GM23338 (cell line): ENCODE measurements at regions not wholly inside any gene's neighbourhood (a gene's known extent, or its start where the extent isn't known, plus 50 kb on each side); places are given as distances from the start of the nearest gene placed in this dataset.

Experiments used
- ATAC-seq: fragments of 200-7000 bp; cut with Tn5 transposase; 3 replicates; pipeline ENCODE4 v1.9.1; 2020
- DNase-seq: peaks from one replicate; pipeline ENCODE4 v3.0.0-alpha.2; 2015; ENCODE audit warnings: low spot score
- H2AFZ ChIP-seq: fragments of 200-600 bp; sonication (generic); 2 replicates; pipeline ENCODE4 v1.8.0; 2016; ENCODE audit warnings: antibody characterized with exemption, mild to moderate bottlenecking, moderate library complexity
- H3F3A ChIP-seq: fragments of 200-600 bp; sonication (generic); replicated peaks from 2 replicates; pipeline ENCODE4 v1.8.0; 2017; ENCODE audit warnings: antibody characterized with exemption, mixed run types, low read depth
- H3K27ac ChIP-seq: fragments of 200-600 bp; sonication (generic); 2 replicates; pipeline ENCODE4 v1.6.1; 2016; ENCODE audit warnings: low read depth
- H3K27me3 ChIP-seq: fragments of 200-600 bp; sonication (generic); 2 replicates; pipeline ENCODE4 v1.8.0; 2016; ENCODE audit warnings: mild to moderate bottlenecking, mixed run types, moderate library complexity; ENCODE audit not compliant: insufficient read depth
- H3K36me3 ChIP-seq: fragments of 200-600 bp; sonication (generic); 2 replicates; pipeline ENCODE4 v1.8.0; 2016; ENCODE audit warnings: mild to moderate bottlenecking; ENCODE audit not compliant: insufficient read depth
- H3K4me1 ChIP-seq: fragments of 200-600 bp; sonication (generic); 2 replicates; pipeline ENCODE4 v1.8.0; 2016; ENCODE audit warnings: mild to moderate bottlenecking, moderate library complexity; ENCODE audit not compliant: insufficient read depth
- H3K4me2 ChIP-seq: fragments of 200-600 bp; sonication (generic); 2 replicates; pipeline ENCODE4 v1.7.1; 2017; ENCODE audit warnings: mixed run types
- H3K4me3 ChIP-seq: fragments of 200-600 bp; sonication (generic); 2 replicates; pipeline ENCODE4 v1.6.1; 2016; ENCODE audit warnings: mixed run types
- H3K79me2 ChIP-seq: fragments of 200-600 bp; sonication (generic); replicated peaks from 2 replicates; pipeline ENCODE4 v1.8.0; 2017; ENCODE audit warnings: mild to moderate bottlenecking; ENCODE audit not compliant: insufficient read depth
- H3K9me2 ChIP-seq: fragments of 200-600 bp; sonication (generic); 2 replicates; pipeline ENCODE4 v1.8.0; 2017; ENCODE audit not compliant: insufficient read depth
- H4K20me1 ChIP-seq: fragments of 200-600 bp; sonication (generic); replicated peaks from 2 replicates; pipeline ENCODE4 v1.8.0; 2017; ENCODE audit warnings: mild to moderate bottlenecking; ENCODE audit not compliant: insufficient read depth
- H3K27ac Mint-ChIP-seq: 2 replicates; pipeline ENCODE4 v1.8.0; 2020; ENCODE audit warnings: inconsistent platforms, mild to moderate bottlenecking, moderate library complexity, mixed read lengths
- H3K27me3 Mint-ChIP-seq: 3 replicates; pipeline ENCODE4 v1.8.0; 2022; ENCODE audit warnings: low read depth, mild to moderate bottlenecking, moderate library complexity, mixed read lengths, inconsistent platforms; ENCODE audit not compliant: insufficient read depth, poor library complexity
- H3K36me3 Mint-ChIP-seq: 3 replicates; pipeline ENCODE4 v1.8.0; 2021; ENCODE audit warnings: low read depth, mild to moderate bottlenecking, inconsistent platforms, moderate library complexity, mixed read lengths
- H3K4me1 Mint-ChIP-seq: 3 replicates; pipeline ENCODE4 v1.8.0; 2020; ENCODE audit warnings: mild to moderate bottlenecking, inconsistent platforms, mixed read lengths
- H3K4me3 Mint-ChIP-seq: 3 replicates; pipeline ENCODE4 v1.8.0; 2021; ENCODE audit warnings: moderate library complexity, mild to moderate bottlenecking, inconsistent platforms, mixed read lengths
- H3K9me3 Mint-ChIP-seq: 3 replicates; pipeline ENCODE4 v1.8.0; 2020; ENCODE audit warnings: moderate library complexity, mild to moderate bottlenecking, inconsistent platforms, mixed read lengths
- CREB1 ChIP-seq: fragments of 250-450 bp; sonication (Bioruptor Pico); IDR thresholded peaks from 2 replicates; pipeline ENCODE4 v1.5.0; 2020; ENCODE audit warnings: low read depth, mild to moderate bottlenecking, moderate library complexity
- CTCF ChIP-seq, 2 experiments: fragments of 200-600 bp in 1 of 2; sonication (generic) in 1 of 2; conservative IDR thresholded peaks; 2 replicates each; pipeline versions ENCODE4 v1.5.1 to v1.6.1; 2016 to 2017; ENCODE audit warnings: antibody characterized with exemption in 2 of 2, low read depth in 2 of 2, mild to moderate bottlenecking in 2 of 2, moderate library complexity in 1 of 2
- ETS1 ChIP-seq: IDR thresholded peaks from 2 replicates; pipeline ENCODE4 v1.6.1; 2016; ENCODE audit warnings: antibody characterized with exemption
- EZH2 ChIP-seq: fragments of 200-600 bp; sonication (generic); IDR thresholded peaks from one replicate; pipeline ENCODE4 v1.8.0; 2017; ENCODE audit warnings: antibody characterized with exemption, mild to moderate bottlenecking, low read depth; ENCODE audit not compliant: unreplicated experiment
- EZH2phosphoT487 ChIP-seq: fragments of 200-600 bp; sonication (generic); IDR thresholded peaks from one replicate; pipeline ENCODE4 v1.8.1; 2018; ENCODE audit warnings: antibody characterized with exemption; ENCODE audit not compliant: unreplicated experiment
- JUNB ChIP-seq: IDR thresholded peaks from one replicate; pipeline ENCODE4 v1.6.1; 2016; ENCODE audit warnings: antibody characterized with exemption; ENCODE audit not compliant: unreplicated experiment
- NANOG ChIP-seq: IDR thresholded peaks from 2 replicates; pipeline ENCODE4 v1.6.1; 2016; ENCODE audit warnings: antibody characterized with exemption, borderline replicate concordance
- POLR2AphosphoS5 ChIP-seq: IDR thresholded peaks from 2 replicates; pipeline ENCODE4 v1.6.1; 2016; ENCODE audit warnings: antibody characterized with exemption, low read depth
- REST ChIP-seq: IDR thresholded peaks from one replicate; pipeline ENCODE4 v1.6.1; 2018; ENCODE audit warnings: antibody characterized with exemption; ENCODE audit not compliant: unreplicated experiment
- STAT1 ChIP-seq: IDR thresholded peaks from one replicate; pipeline ENCODE4 v1.6.1; 2016; ENCODE audit warnings: antibody characterized with exemption; ENCODE audit not compliant: unreplicated experiment
- ZNF114 ChIP-seq: fragments of 250-450 bp; sonication (Bioruptor Pico); IDR thresholded peaks from 2 replicates; pipeline ENCODE4 v1.5.0; 2020; ENCODE audit warnings: mild to moderate bottlenecking, moderate library complexity
- ZNF331 ChIP-seq: fragments of 250-450 bp; sonication (Bioruptor Pico); IDR thresholded peaks from 2 replicates; pipeline ENCODE4 v1.5.0; 2020; ENCODE audit warnings: low read depth, mild to moderate bottlenecking, moderate library complexity
- ZNF462 ChIP-seq: fragments of 250-450 bp; sonication (Bioruptor Pico); IDR thresholded peaks from 2 replicates; pipeline ENCODE4 v1.5.0; 2020; ENCODE audit warnings: mild to moderate bottlenecking, moderate library complexity

DNA sequence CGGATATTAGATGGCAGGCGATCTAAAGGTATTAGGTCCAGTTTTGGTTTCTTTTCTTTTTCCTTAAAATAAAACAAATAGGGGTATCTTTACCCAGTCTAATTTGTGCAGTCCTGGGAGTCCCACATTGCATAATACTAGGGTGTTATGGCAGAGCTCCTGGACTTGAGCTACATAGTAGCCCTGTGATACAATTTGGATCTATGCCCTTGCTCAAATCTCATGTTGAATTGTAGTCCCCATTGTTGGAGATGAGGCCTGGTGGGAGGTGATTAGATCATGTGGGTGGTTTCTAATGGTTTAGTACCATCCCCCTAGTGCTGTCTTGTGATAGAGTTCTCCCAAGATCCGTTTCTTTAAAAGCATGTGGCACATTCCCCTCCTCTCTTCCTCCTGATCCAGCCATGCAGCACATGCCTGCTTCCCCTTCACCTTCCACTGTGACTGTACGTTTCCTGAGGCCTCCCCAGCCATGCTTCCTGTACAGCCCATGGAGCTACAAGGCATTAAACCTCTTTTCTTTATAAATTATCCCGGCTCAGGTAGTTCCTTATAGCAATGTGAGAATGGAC, 141.9 kb downstream of the RPS24 start:
- Histone ChIP-seq H3K36me3 (no peaks in the 10 kb centered on the region), H3K4me3 (no peak overlapping the region), H3K4me2 (no peak overlapping the region), H3K9me2 (peaks cover 5% of the 10 kb centered on the region; the same call in 1 of the 2 replicates), H3K27me3 (no peaks in the 10 kb centered on the region), H3K27ac (no peak overlapping the region), H2AFZ (no peak overlapping the region), H3K4me1 (peaks cover 27% of the 10 kb centered on the region), H3K79me2 (no peaks in the 10 kb centered on the region), H4K20me1 (no peaks in the 10 kb centered on the region), H3F3A (no peaks in the 10 kb centered on the region)
- DNase-seq (no peak), ATAC-seq (no peak)
- Mint-ChIP-seq H3K4me1 (peaks cover 54% of the 10 kb centered on the region), H3K9me3 (peaks cover 5% of the 10 kb centered on the region; the same call in 2 of the 3 replicates), H3K27ac (no peak overlapping the region), H3K27me3 (peaks cover 7% of the 10 kb centered on the region), H3K4me3 (no peak overlapping the region), H3K36me3 (no peaks in the 10 kb centered on the region; the same call in 2 of the 3 replicates)
- TF ChIP-seq ZNF114 (CRISPR knock-in tag): no peak
- no peak for TF ChIP-seq CREB1
- no peak for TF ChIP-seq EZH2
- no peak for TF ChIP-seq ETS1
- TF ChIP-seq CTCF (conservative IDR thresholded peaks at IDR 0.05; ENCODE audit: low read depth in 2 of 2): no peak
- TF ChIP-seq ZNF331 (CRISPR knock-in tag): no peak
- no peak for TF ChIP-seq EZH2phosphoT487
- no peak for TF ChIP-seq POLR2AphosphoS5
- TF ChIP-seq JUNB: no peak
- no peak for TF ChIP-seq NANOG
- TF ChIP-seq REST: no peak
- no peak for TF ChIP-seq ZNF462
- no peak for TF ChIP-seq STAT1
